CD14-positive monocyte (primary cell): ENCODE measurements at regions not wholly inside any gene's neighbourhood (a gene's known extent, or its start where the extent isn't known, plus 50 kb on each side); places are given as distances from the start of the nearest gene placed in this dataset.

Experiments
- DNase-seq, 3 donors: peaks; one replicate each; pipeline ENCODE4 v3.0.0-alpha.2; 2011 to 2022
- H2AFZ ChIP-seq: 2 replicates; pipeline ENCODE4 v1.6.0; 2012; ENCODE audit warnings: mild to moderate bottlenecking, low read depth, low read length, inconsistent platforms; ENCODE audit not compliant: insufficient read depth, poor library complexity, severe bottlenecking
- H3K27ac ChIP-seq, 2 donors: 1 replicate in 1 of 2; 2 replicates in 1 of 2; pipeline ENCODE4 v1.5.1; 2012 to 2013; ENCODE audit warnings: low read length in 2 of 2, control low read depth in 1 of 2, inconsistent platforms in 1 of 2, low read depth in 1 of 2, mild to moderate bottlenecking in 1 of 2
- H3K27me3 ChIP-seq, 2 donors: one replicate each; pipeline versions ENCODE4 v1.6.0 to v1.6.1; 2011 to 2013; ENCODE audit warnings: low read length in 2 of 2; ENCODE audit not compliant: control insufficient read depth in 2 of 2, insufficient read depth in 2 of 2
- H3K36me3 ChIP-seq, 2 donors: replicated peaks in 1 of 2; 1 replicate in 1 of 2; 2 replicates in 1 of 2; pipeline versions ENCODE4 v1.5.1 to v1.6.1; 2012 to 2013; ENCODE audit warnings: low read length in 2 of 2, control low read depth in 1 of 2, inconsistent platforms in 1 of 2, mild to moderate bottlenecking in 1 of 2; ENCODE audit not compliant: insufficient read depth in 2 of 2, control insufficient read depth in 1 of 2
- H3K4me1 ChIP-seq, 2 donors: 1 replicate in 1 of 2; 2 replicates in 1 of 2; pipeline versions ENCODE4 v1.5.1 to v1.6.1; 2012 to 2013; ENCODE audit warnings: low read length in 2 of 2, control low read depth in 1 of 2, inconsistent platforms in 1 of 2, mild to moderate bottlenecking in 1 of 2, moderate library complexity in 1 of 2; ENCODE audit not compliant: insufficient read depth in 2 of 2, control insufficient read depth in 1 of 2
- H3K4me2 ChIP-seq: replicated peaks from 2 replicates; pipeline ENCODE3; 2012; ENCODE audit warnings: low read length, moderate library complexity, mild to moderate bottlenecking; ENCODE audit not compliant: poor library complexity, severe bottlenecking; ENCODE audit errors: extremely low read depth
- H3K4me3 ChIP-seq, 3 experiments: fragments of 200-600 bp in 1 of 3; sonication (generic) in 1 of 3; replicated peaks in 1 of 3; 1 replicate in 2 of 3; 2 replicates in 1 of 3; pipeline ENCODE4 v1.5.1; 2011 to 2013; ENCODE audit warnings: low read length in 3 of 3, mild to moderate bottlenecking in 3 of 3, control low read depth in 2 of 3, low read depth in 2 of 3, inconsistent platforms in 1 of 3, moderate library complexity in 1 of 3
- H3K79me2 ChIP-seq: 2 replicates; pipeline ENCODE4 v1.6.0; 2012; ENCODE audit warnings: mild to moderate bottlenecking, control low read depth, inconsistent platforms, low read length, moderate library complexity; ENCODE audit not compliant: insufficient read depth
- H3K9ac ChIP-seq: 2 replicates; pipeline ENCODE4 v1.6.0; 2017; ENCODE audit warnings: low read length, mild to moderate bottlenecking; ENCODE audit not compliant: insufficient read depth, poor library complexity, severe bottlenecking
- H3K9me3 ChIP-seq, 2 donors: replicated peaks in 1 of 2; 1 replicate in 1 of 2; 2 replicates in 1 of 2; pipeline versions ENCODE4 v1.5.1 to v1.6.1; 2012 to 2013; ENCODE audit warnings: low read length in 2 of 2, control low read depth in 1 of 2; ENCODE audit not compliant: control insufficient read depth in 1 of 2, insufficient read depth in 1 of 2
- H4K20me1 ChIP-seq: 2 replicates; pipeline ENCODE4 v1.6.0; 2012; ENCODE audit warnings: mild to moderate bottlenecking, low read length, control low read depth, moderate library complexity; ENCODE audit not compliant: insufficient read depth
- H3K27ac Mint-ChIP-seq, 7 donors: one replicate each; pipeline ENCODE4 v1.8.0; 2020; ENCODE audit warnings: mild to moderate bottlenecking in 7 of 7, mixed read lengths in 7 of 7, moderate library complexity in 6 of 7, inconsistent platforms in 2 of 7
- H3K27me3 Mint-ChIP-seq, 3 donors: one replicate each; pipeline ENCODE4 v1.8.0; 2021 to 2022; ENCODE audit warnings: low read depth in 3 of 3, mild to moderate bottlenecking in 3 of 3, mixed read lengths in 3 of 3, moderate library complexity in 3 of 3, inconsistent platforms in 1 of 3
- H3K36me3 Mint-ChIP-seq, 2 donors: one replicate each; pipeline ENCODE4 v1.8.0; 2020; ENCODE audit warnings: mixed read lengths in 2 of 2, inconsistent platforms in 1 of 2, mild to moderate bottlenecking in 1 of 2
- H3K4me1 Mint-ChIP-seq: one replicate; pipeline ENCODE4 v1.8.0; 2020; ENCODE audit warnings: mild to moderate bottlenecking, mixed read lengths
- H3K4me3 Mint-ChIP-seq, 2 donors: one replicate each; pipeline ENCODE4 v1.8.0; 2020; ENCODE audit warnings: mild to moderate bottlenecking in 2 of 2, mixed read lengths in 2 of 2, moderate library complexity in 1 of 2
- H3K9me3 Mint-ChIP-seq, 7 donors: one replicate each; pipeline ENCODE4 v1.8.0; 2020 to 2022; ENCODE audit warnings: mixed read lengths in 7 of 7, mild to moderate bottlenecking in 6 of 7, moderate library complexity in 6 of 7, inconsistent platforms in 2 of 7
- CTCF ChIP-seq: fragments of 200-600 bp; IDR thresholded peaks from one replicate; pipeline ENCODE4 v1.8.0; 2022; ENCODE audit warnings: antibody characterized with exemption, mild to moderate bottlenecking
- WGBS: methylation state at CpG from one replicate; pipeline ENCODE4 v1.1.5; 2013; ENCODE audit warnings: missing lambda C conversion rate; ENCODE audit not compliant: insufficient coverage; 5-methylcytosine and 5-hydroxymethylcytosine counted together
- intact Hi-C, 2 donors: fragments of 100-400 bp; cut with micrococcal nuclease; formaldehyde crosslinking; loops; one replicate each; pipeline versions ENCODE4 v1.15.0 to v1.15.1; 2023

GRCh38 chr7:115825456-115826115 lies 205.0 kb downstream of the TFEC start:
- no peak overlapping the region for H3K4me3 Mint-ChIP-seq
- H3K9me3 Mint-ChIP-seq: no peaks in the 10 kb centered on the region
- Histone ChIP-seq H4K20me1 (no peaks in the 10 kb centered on the region), H3K27ac (no peak overlapping the region), H3K9ac (no peak overlapping the region), H3K4me3 (no peak overlapping the region), H3K27me3 (no peaks in the 10 kb centered on the region), H3K4me2 (no peak overlapping the region), H3K79me2 (no peaks in the 10 kb centered on the region), H3K36me3 (no peaks in the 10 kb centered on the region), H2AFZ (no peak overlapping the region), H3K4me1 (no peaks in the 10 kb centered on the region), H3K9me3 (no peaks in the 10 kb centered on the region)
- no peaks in the 10 kb centered on the region for H3K36me3 Mint-ChIP-seq
- TF ChIP-seq CTCF: no peak
- intact Hi-C loops: no loop called here
- DNase-seq: no peak
- H3K4me1 Mint-ChIP-seq: no peaks in the 10 kb centered on the region
- 100% methylated on average over 1 of the region's 2 CpGs for WGBS
- H3K27ac Mint-ChIP-seq: no peak overlapping the region
- no peaks in the 10 kb centered on the region for H3K27me3 Mint-ChIP-seq

GRCh38 chr7:115822801-115823200 lies 207.8 kb downstream of the TFEC start:
- H3K36me3 Mint-ChIP-seq: no peaks in the 10 kb centered on the region
- Histone ChIP-seq H3K4me3 (no peak overlapping the region), H3K9ac (no peak overlapping the region), H2AFZ (no peak overlapping the region), H4K20me1 (no peaks in the 10 kb centered on the region), H3K79me2 (no peaks in the 10 kb centered on the region), H3K27ac (no peak overlapping the region), H3K9me3 (no peaks in the 10 kb centered on the region), H3K36me3 (no peaks in the 10 kb centered on the region), H3K4me1 (no peaks in the 10 kb centered on the region), H3K27me3 (no peaks in the 10 kb centered on the region), H3K4me2 (no peak overlapping the region)
- intact Hi-C loops: no loop called here
- WGBS: no CpG with 5 or more reads among the region's 2 CpGs
- H3K27ac Mint-ChIP-seq: no peak overlapping the region
- no peaks in the 10 kb centered on the region for H3K4me1 Mint-ChIP-seq
- DNase-seq: no peak
- H3K9me3 Mint-ChIP-seq: no peaks in the 10 kb centered on the region
- no peak overlapping the region for H3K4me3 Mint-ChIP-seq
- no peaks in the 10 kb centered on the region for H3K27me3 Mint-ChIP-seq
- TF ChIP-seq CTCF: no peak
